Ishikawa (cell line): ENCODE measurements at regions not wholly inside any gene's neighbourhood (a gene's known extent, or its start where the extent isn't known, plus 50 kb on each side); places are given as distances from the start of the nearest gene placed in this dataset.

Experiments
- TAF1 ChIP-seq: IDR thresholded peaks from 2 replicates; pipeline ENCODE4 v1.6.1; 2012; ENCODE audit warnings: low read depth, mild to moderate bottlenecking
- TF ChIP-seq, protein P1 (sequence below): IDR thresholded peaks from 2 replicates; pipeline ENCODE4 v1.6.1; 2012; ENCODE audit warnings: low read depth, mild to moderate bottlenecking

DNA sequence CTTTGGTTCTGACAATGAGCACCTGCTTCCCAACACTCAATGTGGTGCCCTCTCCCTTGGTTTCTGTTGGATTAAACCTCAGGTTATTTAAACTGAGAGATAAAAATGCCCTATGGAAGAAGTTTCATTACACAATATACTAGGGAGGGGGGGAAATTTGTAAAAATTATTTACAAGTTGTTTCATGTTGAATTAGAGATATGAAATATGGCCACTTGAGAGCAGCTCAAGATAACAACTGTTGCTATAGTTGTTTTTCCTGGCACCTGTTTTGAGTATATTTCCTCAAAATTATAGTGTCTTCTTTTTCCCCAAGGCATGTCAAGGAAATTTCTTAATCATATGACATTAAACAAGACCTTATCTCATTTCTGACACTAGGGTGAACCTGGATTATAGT, 101.7 kb upstream of the COL6A5 start:
- TF ChIP-seq TAF1 = no peak
- TF ChIP-seq, protein P1, sequence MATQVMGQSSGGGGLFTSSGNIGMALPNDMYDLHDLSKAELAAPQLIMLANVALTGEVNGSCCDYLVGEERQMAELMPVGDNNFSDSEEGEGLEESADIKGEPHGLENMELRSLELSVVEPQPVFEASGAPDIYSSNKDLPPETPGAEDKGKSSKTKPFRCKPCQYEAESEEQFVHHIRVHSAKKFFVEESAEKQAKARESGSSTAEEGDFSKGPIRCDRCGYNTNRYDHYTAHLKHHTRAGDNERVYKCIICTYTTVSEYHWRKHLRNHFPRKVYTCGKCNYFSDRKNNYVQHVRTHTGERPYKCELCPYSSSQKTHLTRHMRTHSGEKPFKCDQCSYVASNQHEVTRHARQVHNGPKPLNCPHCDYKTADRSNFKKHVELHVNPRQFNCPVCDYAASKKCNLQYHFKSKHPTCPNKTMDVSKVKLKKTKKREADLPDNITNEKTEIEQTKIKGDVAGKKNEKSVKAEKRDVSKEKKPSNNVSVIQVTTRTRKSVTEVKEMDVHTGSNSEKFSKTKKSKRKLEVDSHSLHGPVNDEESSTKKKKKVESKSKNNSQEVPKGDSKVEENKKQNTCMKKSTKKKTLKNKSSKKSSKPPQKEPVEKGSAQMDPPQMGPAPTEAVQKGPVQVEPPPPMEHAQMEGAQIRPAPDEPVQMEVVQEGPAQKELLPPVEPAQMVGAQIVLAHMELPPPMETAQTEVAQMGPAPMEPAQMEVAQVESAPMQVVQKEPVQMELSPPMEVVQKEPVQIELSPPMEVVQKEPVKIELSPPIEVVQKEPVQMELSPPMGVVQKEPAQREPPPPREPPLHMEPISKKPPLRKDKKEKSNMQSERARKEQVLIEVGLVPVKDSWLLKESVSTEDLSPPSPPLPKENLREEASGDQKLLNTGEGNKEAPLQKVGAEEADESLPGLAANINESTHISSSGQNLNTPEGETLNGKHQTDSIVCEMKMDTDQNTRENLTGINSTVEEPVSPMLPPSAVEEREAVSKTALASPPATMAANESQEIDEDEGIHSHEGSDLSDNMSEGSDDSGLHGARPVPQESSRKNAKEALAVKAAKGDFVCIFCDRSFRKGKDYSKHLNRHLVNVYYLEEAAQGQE = no peak
